T-helper 22 cell (primary cell): ENCODE measurements at regions not wholly inside any gene's neighbourhood (a gene's known extent, or its start where the extent isn't known, plus 50 kb on each side); places are given as distances from the start of the nearest gene placed in this dataset.
"Not testable (repeated sequence)": the region's sequence is repeated elsewhere in the genome, so short reads cannot be mapped to it uniquely, and the experiment has no call there.

ENCODE experiments used
- DNase-seq: peaks from one replicate; pipeline ENCODE4 v3.0.0-alpha.2; 2020; ENCODE audit warnings: low read depth

DNA sequence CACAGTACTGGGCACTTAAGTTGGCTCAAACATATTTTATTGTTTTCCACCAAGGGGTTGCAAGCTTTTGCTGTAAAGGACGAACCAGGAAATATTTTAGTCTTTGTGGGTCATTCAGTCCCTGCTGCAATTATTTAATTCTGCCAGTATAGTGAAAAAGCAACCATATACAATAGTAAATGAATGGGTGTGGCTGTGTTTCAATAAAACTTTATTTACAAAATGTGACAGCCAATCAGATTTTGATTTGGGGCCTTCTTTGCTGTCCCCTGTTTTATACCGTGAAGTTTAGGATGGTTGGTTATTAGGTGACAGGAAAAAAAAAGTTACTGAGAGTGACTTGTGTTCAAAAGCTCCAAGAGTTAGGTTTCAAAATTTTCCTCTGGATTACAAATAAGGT is 956.4 kb downstream of the AACS start:
- DNase-seq = no peak

DNA sequence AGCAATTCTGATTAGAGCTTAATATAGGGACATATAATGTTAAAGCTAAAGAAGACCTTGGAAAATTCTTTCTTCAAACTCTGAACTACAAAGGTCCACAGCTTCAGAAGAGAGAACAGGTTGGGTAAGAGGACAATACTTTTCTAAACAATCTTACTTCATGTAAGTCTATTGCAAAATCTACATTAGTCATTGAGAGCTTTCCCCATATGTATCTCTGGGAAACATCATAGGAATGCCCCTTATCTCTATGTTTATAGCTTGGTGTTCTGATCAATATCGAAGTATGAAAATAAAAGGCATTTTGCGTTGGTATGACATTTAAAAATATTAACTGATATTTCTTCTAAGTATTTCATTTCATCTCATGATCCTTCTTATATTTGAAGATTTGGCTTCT is 962.6 kb downstream of the AACS start:
- DNase-seq = no peak

DNA sequence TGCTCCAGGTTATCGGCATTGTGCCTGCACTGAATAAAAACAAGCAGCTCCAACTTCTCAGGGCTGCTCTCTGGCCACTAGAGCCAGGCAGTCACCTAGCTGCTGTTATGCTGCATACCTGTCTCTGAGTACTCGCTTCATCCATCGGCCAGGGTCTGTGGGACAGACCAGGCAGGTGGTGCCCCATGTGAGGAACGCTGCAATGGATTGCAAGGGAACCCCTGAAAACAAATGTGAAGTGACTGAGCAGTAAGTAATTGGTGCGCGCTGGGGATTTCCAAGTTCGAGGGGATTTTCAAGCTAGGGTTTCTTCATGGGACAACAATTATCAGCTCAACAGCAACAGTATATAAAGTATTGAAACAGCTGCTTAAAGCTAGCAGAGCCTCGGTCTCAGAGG is 965.3 kb downstream of the AACS start:
- DNase-seq = no peak

DNA sequence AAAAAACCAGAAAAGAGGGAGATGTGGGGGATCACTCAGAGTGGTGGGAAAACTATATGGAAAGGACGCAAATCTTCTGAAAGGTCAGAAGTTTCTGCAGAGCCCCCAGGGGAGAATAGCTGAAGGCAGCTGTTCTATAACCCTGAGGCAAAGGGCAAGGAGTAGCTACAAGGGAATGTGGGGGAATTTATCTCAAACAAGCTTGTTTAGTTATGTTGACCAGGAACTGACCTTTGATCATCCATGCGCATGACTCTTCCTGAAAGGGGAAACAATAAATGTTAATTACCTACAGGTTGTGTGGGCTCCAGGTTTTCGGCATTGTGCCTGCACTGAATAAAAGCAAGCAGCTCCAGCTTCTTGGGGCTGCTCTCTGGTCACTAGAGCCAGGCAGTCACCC is 968.5 kb downstream of the AACS start:
- DNase-seq = no peak

DNA sequence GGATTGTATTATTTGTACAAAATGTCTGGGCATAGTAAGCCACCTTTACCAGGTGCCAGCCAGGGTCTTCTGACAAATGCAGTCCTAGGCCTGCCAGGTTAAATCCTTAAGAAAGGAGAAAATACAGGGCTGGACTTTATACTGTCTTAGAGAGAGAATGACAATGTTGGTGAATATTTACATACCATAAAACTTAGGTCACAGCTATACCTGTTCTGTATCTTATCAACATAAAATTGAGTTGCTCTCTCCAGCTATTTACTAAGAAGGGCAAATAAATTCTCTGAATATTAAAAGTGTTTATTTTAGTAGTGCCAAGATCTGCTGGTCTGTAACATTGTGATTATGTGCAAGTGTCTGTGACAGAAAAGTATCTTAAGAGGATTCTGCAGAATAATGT is 971.1 kb downstream of the AACS start:
- no peak for DNase-seq

DNA sequence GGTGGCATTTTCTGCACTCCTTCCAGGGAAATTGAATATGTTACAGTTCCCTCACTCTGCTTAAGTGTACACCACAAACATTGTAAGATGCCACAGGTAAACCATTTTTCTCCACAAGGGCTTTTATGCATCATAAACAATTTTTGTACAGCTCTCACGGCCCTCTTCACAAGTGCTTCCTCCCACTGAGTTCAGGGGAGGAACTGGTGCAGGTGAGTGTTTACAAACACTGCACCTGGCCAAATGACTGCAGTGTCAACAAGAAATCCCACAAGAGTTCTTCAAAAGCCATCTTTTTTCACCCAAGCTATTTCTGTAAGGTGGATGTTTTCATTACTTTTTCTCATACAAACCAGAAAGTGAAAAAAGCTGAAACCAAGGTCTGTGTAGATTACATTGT is 973.2 kb downstream of the AACS start:
- no peak for DNase-seq

DNA sequence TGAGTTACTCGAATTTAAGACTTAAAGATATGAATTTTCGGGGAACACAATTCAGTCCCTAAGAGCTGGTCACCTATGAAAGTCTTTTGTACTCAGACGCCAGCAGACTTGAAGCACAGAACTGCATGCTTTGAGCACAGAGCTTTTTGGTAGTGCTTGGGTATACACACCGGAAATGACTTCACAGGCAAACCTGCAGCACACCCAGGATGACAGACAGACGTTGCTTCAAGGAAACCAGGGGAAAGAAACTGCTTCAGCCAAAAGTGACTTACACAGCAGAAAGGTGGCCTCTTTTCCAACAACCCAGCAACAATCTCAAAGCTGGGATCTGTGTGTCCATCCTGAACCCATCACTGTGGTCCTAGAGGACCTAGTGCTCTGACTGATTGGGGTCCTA is 975.1 kb downstream of the AACS start:
- DNase-seq = no peak

DNA sequence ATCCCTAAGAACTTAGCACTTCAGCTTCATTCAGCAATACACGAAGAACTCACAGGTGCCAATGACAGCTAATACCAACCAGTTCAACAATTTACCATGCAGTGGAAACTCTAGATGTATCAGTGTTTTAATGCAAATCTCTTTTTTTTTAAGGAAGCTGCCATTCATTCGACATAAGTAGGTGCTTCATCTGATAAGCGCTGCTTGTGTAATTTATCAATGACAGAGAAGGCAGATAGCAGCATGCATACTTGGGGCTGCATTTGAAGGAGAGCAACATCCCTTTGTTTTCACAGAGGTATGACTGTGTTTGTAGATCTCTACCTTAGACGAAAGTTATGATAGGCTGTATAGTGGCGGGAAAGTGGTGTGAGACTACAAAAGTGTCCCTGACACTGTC is 977.1 kb downstream of the AACS start:
- no peak for DNase-seq

DNA sequence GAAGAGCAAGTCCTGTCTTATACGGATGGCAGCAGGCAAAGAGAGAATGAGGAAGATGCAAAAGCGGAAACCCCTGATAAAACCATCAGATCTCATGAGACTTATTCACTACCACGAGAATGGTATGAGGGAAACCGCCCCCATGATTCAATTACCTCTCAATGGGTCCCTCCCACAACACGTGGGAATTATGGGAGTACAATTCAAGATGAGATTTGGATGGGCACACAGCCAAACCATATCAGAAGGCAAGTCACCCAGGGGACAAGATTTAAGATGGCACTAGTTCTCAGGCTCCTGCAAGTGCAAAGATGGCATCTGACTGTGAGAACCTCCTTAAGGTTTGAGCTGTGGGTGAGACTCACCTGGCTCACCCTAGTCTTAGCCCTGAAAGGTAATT is 984.3 kb downstream of the AACS start:
- DNase-seq = not testable (repeated sequence)

DNA sequence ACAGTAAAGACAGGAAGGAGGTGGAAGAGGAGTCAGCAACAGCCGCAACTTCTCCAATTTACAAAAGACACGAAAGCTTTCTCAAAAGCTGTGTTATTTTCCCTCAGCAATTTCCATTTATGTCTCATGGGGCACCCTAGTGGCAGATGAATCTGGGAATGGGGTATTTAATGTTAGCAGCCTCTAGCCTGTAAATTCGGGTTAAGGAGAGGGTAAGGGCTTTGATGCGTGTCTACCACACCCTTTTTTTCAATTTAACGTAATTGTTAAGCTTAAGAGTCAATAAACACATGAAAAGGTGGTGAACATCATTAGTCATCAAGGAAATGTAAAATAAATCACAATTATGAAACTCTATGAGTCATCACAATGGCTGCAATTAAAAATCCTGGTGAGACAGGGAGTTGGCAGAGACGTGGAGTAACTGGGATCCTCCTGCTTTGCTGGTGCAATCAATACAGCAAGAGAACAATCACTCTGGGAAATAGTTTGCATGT is 986.4 kb downstream of the AACS start:
- DNase-seq = no peak

DNA sequence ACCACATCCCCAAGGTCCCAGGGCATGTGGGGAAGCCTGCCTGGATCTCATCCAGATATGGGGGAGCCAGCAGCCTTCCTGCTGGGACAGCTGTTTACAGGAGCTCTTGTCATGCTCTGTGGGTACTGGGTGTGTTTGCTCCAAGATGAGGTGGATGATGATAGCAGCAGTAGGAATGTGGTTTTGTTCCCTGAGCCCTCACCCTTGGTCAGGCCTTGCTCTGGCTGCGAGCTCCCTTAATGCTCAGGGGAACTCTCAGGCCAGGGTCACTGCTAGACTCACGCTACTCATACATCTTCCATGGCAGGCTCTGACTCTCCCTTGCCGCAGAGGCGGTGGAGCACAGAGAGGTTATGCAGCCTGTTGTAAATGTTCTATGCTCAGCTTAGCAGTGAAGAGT is 990.3 kb downstream of the AACS start:
- DNase-seq = no peak

DNA sequence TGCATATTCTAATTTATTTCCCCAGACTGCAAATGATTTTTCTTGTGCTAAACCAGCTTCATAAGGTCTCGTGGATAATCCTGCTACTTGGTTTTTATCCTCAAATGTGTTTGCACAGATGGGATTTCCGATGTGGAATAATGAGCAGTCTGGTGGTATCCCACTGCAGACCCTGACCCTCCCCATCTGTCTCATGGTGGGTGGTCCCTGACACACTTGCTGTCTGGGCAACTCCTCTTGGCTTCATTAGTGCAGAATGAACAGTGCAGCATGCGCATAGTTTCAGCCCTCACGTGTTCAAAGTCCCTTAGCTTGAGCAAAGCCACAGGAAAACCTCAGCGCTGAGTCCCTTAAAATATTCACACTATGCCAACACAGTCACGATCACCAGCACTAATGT is 996.5 kb downstream of the AACS start:
- DNase-seq = no peak

DNA sequence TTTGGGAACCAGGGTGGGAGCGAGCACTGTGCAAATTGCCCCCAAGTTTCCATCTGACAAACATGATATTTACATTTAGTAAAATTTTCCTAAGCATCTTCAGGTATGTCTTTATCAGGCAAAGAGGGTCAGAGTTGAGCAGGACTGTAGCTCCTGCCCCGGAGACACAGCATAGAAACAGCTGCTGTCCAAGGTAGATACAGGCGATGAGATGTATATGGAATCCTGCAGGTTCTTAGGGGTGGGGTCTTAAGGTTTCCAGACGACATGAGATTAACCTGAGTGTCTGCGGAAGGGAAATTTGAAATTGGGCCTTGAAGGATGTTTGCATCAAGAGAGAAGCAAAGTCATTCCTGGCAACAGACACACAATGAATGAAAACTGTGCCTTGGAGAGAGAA is 998.8 kb downstream of the AACS start:
- no peak for DNase-seq

DNA sequence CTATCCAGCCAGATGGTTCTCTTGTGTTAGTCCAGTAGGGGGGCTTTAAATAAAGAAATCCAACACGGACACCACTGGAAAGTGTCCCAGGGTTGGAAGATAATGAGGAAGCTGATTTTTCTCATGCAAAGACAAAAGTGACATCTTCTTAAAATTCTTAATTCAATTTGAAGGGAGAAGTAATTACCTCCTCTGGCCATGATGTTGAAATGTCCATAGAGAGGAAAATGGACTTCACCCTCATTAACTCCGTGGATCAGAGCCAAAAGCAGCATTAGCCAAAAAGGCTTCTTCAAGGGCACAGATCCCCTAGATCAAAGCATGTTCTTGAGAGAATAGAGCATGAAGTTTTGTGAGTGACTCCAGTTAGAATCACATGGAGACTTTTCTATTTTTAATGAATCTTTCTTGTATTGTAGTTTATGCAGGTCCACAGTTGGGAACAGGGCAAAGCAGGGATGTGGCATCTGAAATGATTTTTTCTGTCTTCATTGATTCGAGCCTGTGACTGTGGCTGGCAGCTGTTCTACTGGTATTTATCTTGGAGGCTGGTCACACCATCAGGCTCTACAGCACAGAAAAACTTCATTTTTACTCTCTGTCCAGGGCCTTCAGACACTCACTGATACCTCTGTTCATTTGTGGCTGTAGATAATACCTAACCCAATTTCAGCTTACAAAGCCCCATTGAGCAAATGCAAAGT is 1002.5 kb downstream of the AACS start:
- no peak for DNase-seq

DNA sequence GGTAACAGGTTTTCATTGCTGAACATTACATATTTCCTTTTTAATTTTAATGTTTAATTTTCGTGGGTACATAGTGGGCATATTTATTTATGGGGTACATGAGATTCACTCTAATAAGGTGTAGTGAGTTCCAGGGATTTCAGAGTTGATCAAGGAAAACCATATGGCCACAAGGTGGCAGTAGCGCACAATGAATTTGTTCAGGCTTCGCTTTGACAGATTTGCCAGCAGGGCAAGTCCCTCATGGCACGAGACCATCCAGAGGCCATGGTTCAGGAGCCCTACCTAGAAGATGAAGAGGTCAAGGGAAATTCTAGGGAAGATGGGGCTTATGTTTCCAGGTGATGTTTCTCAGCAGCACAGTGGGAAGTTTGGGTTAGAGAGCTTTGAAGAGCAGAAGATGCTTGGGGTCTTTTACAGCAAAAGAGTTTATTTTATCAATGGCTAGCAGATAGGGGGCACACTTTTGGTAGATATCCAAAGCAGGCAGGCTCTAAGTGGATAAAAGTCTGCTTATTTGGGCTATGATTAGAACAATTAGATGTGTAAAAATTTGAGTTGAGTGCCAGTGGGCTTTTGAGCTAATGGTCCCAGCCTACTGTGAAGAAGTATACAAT is 1004.4 kb downstream of the AACS start:
- no peak for DNase-seq

DNA sequence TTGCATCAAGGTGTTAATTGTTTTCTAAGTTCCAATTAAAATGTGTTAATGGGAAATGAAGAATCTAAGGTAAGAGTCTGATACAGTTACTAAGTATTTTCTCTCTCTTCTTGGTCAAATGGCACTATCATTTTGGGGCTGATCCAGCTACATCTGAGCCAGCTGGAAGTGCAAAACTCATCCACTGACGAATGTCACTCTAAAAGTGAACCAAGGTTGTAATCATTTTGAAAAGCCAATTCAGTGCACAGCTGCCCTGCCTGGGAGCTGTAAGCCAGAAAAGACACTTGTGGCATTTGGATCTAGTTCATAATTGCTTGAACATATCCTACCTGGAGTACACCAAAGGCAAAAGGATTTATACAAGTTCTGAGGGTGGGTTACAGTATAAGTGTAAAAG is 1011.3 kb downstream of the AACS start:
- no peak for DNase-seq

DNA sequence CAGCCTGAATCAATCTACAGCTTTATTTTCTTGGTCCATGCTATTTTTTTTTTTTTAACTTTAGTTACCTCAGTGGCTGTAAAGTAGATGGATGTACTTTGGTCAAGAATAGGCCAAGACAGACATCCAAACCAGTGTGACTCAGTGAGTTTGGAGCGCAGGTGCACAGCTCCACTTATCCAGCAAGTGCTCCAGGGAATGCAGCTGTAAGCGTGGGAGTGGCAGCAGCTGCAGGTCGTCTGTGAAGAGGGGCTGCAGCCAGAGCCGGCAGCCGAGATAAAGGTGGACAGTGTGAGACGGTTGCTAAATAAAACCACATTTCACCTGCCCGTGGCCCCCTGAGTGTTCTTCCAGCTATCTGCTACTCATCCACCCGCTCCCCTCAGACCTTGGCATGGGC is 1018.7 kb downstream of the AACS start:
- DNase-seq = no peak

DNA sequence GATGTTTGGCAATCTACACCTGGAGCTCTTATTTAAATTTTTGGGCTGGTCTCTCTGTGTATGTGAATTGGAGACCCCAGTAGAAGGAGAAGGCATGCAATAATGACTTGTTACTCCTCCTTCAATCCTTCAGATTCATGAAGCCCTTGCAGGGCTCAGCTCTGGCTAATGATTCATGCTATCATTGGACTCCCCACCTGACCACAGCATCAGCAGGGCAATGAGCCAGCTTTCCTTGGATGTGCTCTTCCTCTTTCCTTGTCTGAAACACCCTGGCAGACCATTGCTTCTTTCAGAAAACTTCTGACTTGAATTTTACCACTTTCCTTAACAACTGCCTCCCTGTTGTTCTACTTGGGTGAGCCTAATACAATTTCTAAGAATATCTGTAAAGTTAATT is 1019.2 kb downstream of the AACS start:
- no peak for DNase-seq

DNA sequence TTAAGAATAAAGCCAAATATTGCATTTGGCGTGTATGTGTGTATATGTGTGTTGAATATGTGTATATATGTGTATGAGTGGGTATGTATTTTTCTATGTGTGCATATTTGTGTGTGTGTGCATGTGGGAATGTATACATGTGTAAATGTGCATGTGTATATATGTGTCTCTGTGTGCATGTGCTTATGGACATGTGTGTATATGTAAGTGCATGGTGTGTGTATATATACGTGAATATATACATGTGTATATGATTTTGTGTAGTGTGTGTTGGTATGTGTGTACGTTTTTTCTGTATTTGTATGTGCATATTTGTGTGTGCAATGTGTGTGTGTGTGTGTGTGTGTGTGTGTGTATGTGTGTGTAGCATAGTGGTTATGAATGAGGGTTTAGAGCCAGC is 1021.0 kb downstream of the AACS start:
- no peak for DNase-seq

DNA sequence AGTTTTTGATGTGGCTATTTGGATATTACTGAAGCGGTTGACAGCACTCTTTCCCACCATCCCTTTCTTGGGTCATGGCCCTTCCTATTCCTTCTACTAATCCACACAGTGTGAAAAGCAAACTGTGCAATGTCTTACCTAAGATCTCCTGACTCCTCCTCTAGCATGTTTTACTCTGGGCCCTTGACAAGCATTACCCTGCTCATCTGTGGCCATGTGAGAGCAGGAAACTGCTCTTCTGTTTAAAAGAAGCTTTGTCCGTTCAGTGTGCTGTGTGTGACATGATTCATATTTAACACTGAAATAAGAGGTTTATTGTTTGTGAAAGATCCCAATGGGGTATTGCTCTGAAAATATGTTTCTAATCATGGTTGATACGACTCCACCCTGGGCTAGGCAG is 1022.5 kb downstream of the AACS start:
- DNase-seq = no peak

DNA sequence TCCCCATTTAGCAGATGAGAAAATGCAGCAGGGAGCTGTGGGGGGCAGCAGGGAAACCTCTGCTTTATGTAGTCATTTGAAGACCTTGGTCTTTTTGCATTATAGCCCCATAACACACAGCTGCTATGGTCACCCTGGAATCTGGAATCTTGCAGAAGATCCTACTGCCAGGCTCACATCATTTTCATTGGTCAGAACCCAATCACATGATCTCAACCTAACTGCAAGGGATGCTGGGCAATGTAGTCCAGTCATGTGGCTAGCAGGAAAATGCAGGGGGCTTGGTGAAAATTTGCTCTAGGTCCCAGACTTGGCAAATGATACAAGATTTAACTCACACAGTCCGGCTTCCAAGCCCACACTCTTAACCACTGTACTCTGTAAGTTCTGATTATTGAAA is 1028.7 kb downstream of the AACS start:
- no peak for DNase-seq

DNA sequence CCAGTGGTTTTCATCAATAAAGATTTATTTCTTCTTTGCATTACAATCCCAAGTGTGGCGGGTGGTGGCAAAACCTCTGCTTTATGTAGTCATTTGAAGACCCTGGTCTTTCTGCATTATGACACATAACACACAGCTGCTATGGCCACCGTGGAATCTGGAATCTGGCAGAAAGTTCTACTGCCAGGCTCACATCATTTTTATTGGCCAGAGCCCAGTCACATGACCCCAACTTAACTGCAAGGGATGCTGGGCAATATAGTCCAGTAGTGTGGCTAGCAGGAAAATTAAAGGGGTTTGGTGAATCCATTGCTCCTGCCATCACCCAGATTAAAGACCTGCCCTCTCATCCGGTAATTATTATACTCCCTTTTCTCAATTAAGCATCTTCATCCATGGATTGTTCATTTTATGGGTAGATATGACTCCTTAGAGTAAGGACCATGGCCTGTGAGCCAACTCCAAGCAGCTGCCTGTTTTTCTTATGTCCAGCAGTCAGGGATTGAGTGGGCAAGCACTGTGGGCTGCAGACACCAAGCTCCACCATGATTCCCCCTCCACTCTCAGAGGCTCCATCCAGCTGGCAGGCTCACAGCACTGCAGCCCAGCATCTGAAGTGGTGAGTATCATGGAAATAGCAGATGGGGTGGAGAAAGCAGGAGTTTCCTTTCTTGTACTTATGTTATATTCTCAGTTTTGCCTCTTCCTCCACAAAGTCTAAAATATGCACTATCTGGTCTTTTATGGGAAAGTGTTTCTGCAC is 1030.7 kb downstream of the AACS start:
- DNase-seq = no peak

DNA sequence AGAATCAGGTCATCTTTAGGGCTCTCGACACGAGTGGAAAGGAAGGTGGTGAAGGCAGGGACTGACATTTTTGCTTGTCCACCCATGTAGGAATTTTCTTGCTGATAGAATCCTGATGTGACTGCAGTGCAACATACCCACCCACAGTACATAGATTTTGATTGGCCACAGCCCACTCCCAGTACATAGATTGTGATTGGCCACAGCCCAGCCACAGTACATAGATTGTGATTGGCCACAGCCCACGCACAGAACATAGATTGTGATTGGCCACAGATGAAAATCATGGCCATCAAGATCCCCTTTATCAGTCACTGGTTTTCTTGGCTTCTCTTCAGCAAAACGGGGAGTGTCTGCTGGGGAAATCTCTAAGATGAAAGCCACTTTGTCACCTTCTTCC is 1041.5 kb downstream of the AACS start:
- no peak for DNase-seq
